Neural crest cell (in vitro differentiated cells): ENCODE measurements at regions not wholly inside any gene's neighbourhood (a gene's known extent, or its start where the extent isn't known, plus 50 kb on each side); places are given as distances from the start of the nearest gene placed in this dataset.

Experiments used
- DNase-seq: peaks from one replicate; pipeline ENCODE4 v3.0.0; 2021; ENCODE audit warnings: low read depth, mixed read lengths, low spot score
- H3K27ac Mint-ChIP-seq: one replicate; pipeline ENCODE4 v1.8.0; 2021; ENCODE audit warnings: mild to moderate bottlenecking, mixed read lengths; ENCODE audit not compliant: unreplicated experiment
- H3K27me3 Mint-ChIP-seq: 2 replicates; pipeline ENCODE4 v1.8.0; 2021; ENCODE audit warnings: low read depth, mild to moderate bottlenecking, mixed read lengths
- H3K36me3 Mint-ChIP-seq: 2 replicates; pipeline ENCODE4 v1.8.0; 2021; ENCODE audit warnings: low read depth, mild to moderate bottlenecking, mixed read lengths
- H3K4me1 Mint-ChIP-seq: 2 replicates; pipeline ENCODE4 v1.8.0; 2021; ENCODE audit warnings: mixed read lengths
- H3K4me3 Mint-ChIP-seq: one replicate; pipeline ENCODE4 v1.8.0; 2021; ENCODE audit warnings: mild to moderate bottlenecking, mixed read lengths
- H3K9me3 Mint-ChIP-seq: 2 replicates; pipeline ENCODE4 v1.8.0; 2021; ENCODE audit warnings: mixed read lengths
- TF ChIP-seq, protein P1 (sequence below): fragments of 200-600 bp; sonication (generic); conservative IDR thresholded peaks from 2 replicates; pipeline ENCODE4 v1.5.0; 2021; ENCODE audit warnings: antibody characterized with exemption, mild to moderate bottlenecking

GRCh38 chr12:76190299-76190698, 105.8 kb upstream of the NAP1L1 start:
- Mint-ChIP-seq H3K4me3 (no peak overlapping the region), H3K4me1 (no peaks in the 10 kb centered on the region), H3K9me3 (no peaks in the 10 kb centered on the region), H3K36me3 (no peaks in the 10 kb centered on the region), H3K27ac (no peak overlapping the region), H3K27me3 (peaks cover 2% of the 10 kb centered on the region)
- TF ChIP-seq, protein P1, sequence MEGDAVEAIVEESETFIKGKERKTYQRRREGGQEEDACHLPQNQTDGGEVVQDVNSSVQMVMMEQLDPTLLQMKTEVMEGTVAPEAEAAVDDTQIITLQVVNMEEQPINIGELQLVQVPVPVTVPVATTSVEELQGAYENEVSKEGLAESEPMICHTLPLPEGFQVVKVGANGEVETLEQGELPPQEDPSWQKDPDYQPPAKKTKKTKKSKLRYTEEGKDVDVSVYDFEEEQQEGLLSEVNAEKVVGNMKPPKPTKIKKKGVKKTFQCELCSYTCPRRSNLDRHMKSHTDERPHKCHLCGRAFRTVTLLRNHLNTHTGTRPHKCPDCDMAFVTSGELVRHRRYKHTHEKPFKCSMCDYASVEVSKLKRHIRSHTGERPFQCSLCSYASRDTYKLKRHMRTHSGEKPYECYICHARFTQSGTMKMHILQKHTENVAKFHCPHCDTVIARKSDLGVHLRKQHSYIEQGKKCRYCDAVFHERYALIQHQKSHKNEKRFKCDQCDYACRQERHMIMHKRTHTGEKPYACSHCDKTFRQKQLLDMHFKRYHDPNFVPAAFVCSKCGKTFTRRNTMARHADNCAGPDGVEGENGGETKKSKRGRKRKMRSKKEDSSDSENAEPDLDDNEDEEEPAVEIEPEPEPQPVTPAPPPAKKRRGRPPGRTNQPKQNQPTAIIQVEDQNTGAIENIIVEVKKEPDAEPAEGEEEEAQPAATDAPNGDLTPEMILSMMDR = no peak
- DNase-seq = no peak

DNA sequence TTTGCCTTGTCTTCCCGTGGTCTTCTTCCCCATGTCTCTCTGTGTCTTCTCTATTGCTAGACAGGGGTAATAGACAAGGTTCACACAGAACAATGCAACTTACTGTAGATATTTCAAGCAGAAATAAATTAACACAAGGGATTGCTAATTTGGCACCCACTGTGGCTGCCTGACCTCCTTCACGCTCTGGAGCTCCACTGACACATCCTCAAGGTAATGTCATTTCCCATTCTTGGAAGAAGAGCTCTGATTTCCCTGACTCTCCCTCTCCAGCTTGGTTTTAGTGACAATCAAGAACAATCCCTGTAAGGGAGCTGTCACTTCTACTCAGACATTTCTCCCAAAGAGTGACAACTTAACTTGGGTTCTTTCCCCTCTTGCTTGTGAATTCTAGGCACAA, 105.4 kb upstream of the NAP1L1 start:
- H3K27ac Mint-ChIP-seq = no peak overlapping the region
- no peaks in the 10 kb centered on the region for H3K36me3 Mint-ChIP-seq
- no peaks in the 10 kb centered on the region for H3K9me3 Mint-ChIP-seq
- TF ChIP-seq, protein P1 = no peak
- H3K27me3 Mint-ChIP-seq = peaks cover 2% of the 10 kb centered on the region
- H3K4me1 Mint-ChIP-seq = no peaks in the 10 kb centered on the region
- H3K4me3 Mint-ChIP-seq = no peak overlapping the region
- DNase-seq = no peak

GRCh38 chr12:76187177-76187576, 102.7 kb upstream of the NAP1L1 start:
- Mint-ChIP-seq H3K36me3 (no peaks in the 10 kb centered on the region), H3K27me3 (peaks cover 2% of the 10 kb centered on the region), H3K4me1 (no peaks in the 10 kb centered on the region), H3K9me3 (no peaks in the 10 kb centered on the region), H3K27ac (no peak overlapping the region), H3K4me3 (no peak overlapping the region)
- DNase-seq = no peak
- TF ChIP-seq, protein P1 = no peak

- H3K36me3 Mint-ChIP-seq = no peaks in the 10 kb centered on the region
Measured at GRCh38 chr12:76186131-76186906, 101.8 kb upstream of the NAP1L1 start.

GRCh38 chr12:76183459-76184186, 99.1 kb upstream of the NAP1L1 start:
- Mint-ChIP-seq H3K4me1 (no peaks in the 10 kb centered on the region), H3K4me3 (no peak overlapping the region), H3K27me3 (no peaks in the 10 kb centered on the region), H3K36me3 (no peaks in the 10 kb centered on the region), H3K27ac (no peak overlapping the region), H3K9me3 (no peaks in the 10 kb centered on the region)
- TF ChIP-seq, protein P1 = no peak
- DNase-seq = no peak

More at GRCh38 chr12:76186131-76186906, 101.8 kb upstream of the NAP1L1 start:
- TF ChIP-seq, protein P1 = no peak
- no peak for DNase-seq
- H3K27ac Mint-ChIP-seq = no peak overlapping the region
- H3K4me1 Mint-ChIP-seq = no peaks in the 10 kb centered on the region
- no peak overlapping the region for H3K4me3 Mint-ChIP-seq
- H3K9me3 Mint-ChIP-seq = no peaks in the 10 kb centered on the region
- peaks cover 2% of the 10 kb centered on the region for H3K27me3 Mint-ChIP-seq
